Left cardiac atrium (tissue), 4 donors: ENCODE measurements at regions not wholly inside any gene's neighbourhood (a gene's known extent, or its start where the extent isn't known, plus 50 kb on each side); places are given as distances from the start of the nearest gene placed in this dataset.
A peak's percentile ranks its signal among the peaks of the same experiment; 100 is the strongest.

Experiments used
- ATAC-seq, 2 donors: fragments of 200-7000 bp; cut with Tn5 transposase; one replicate each; pipeline ENCODE4 v1.9.1; 2020; ENCODE audit warnings: mild to moderate bottlenecking in 2 of 2, moderate library complexity in 2 of 2
- DNase-seq: peaks from one replicate; pipeline ENCODE4 v3.0.0-alpha.2; 2020
- intact Hi-C, 2 donors: fragments of 100-400 bp; cut with DNase I; formaldehyde crosslinking; loops; one replicate each; pipeline versions ENCODE4 v1.14.1 to v1.15.1; 2022 to 2023
- donor health status: DM: no; HTN: yes; CAD: no.
- donor health status: DM: no; HTN: yes; CAD: no; lungs with severe emphysema.
- donor health status: DM: yes; HTN: yes; CAD: no.
- donor health status: Dilated cardiomyopathy.

- DNase-seq, result no peak
- intact Hi-C loops, result no loop called here
- ATAC-seq, result no peak
These were observed 115.3 kb upstream of the SMAD3 start for GRCh38 chr15:66950114-66950513.

GRCh38 chr15:66951531-66952320, 113.7 kb upstream of the SMAD3 start:
- intact Hi-C loops, result no loop called here
- ATAC-seq (no peak), DNase-seq (no peak)

- intact Hi-C loops, result no loop called here
- DNase-seq, result no peak
- peak in 1 of 2 donors; percentile 30 for ATAC-seq
These were observed 112.5 kb upstream of the SMAD3 start for GRCh38 chr15:66952756-66953522.

- intact Hi-C loops, result no loop called here
These were observed 111.7 kb upstream of the SMAD3 start for GRCh38 chr15:66953523-66954229.

GRCh38 chr15:66954601-66955000, 110.8 kb upstream of the SMAD3 start:
- intact Hi-C loops, result no loop called here
- DNase-seq (no peak), ATAC-seq (no peak)

More at GRCh38 chr15:66953523-66954229, 111.7 kb upstream of the SMAD3 start:
- no peak for ATAC-seq
- no peak for DNase-seq

GRCh38 chr15:66955001-66955516, 110.3 kb upstream of the SMAD3 start:
- intact Hi-C loops, result no loop called here
- ATAC-seq (no peak), DNase-seq (no peak)

GRCh38 chr15:66955871-66956585, 109.4 kb upstream of the SMAD3 start:
- DNase-seq (no peak), ATAC-seq (peak in 1 of 2 donors; percentile 65)
- intact Hi-C loops, result no loop called here

GRCh38 chr15:66956672-66957430, 108.6 kb upstream of the SMAD3 start:
- no peak for ATAC-seq
- DNase-seq, result no peak
- intact Hi-C loops, result no loop called here

GRCh38 chr15:66957431-66957720, 108.0 kb upstream of the SMAD3 start:
- DNase-seq (no peak), ATAC-seq (no peak)
- intact Hi-C loops, result no loop called here

- DNase-seq, result no peak
- ATAC-seq, result no peak
- intact Hi-C loops, result no loop called here
These were observed 106.3 kb upstream of the SMAD3 start for GRCh38 chr15:66959066-66959465.

- ATAC-seq (no peak), DNase-seq (no peak)
- intact Hi-C loops, result no loop called here
These were observed 105.5 kb upstream of the SMAD3 start for GRCh38 chr15:66959875-66960274.

- DNase-seq (no peak), ATAC-seq (no peak)
- intact Hi-C loops, result no loop called here
These were observed 104.9 kb upstream of the SMAD3 start for GRCh38 chr15:66960519-66960918.

GRCh38 chr15:66961407-66961884, 104.0 kb upstream of the SMAD3 start:
- ATAC-seq (no peak), DNase-seq (no peak)
- intact Hi-C loops, result no loop called here

GRCh38 chr15:66961901-66962300, 103.5 kb upstream of the SMAD3 start:
- DNase-seq, result no peak
- ATAC-seq, result no peak
- intact Hi-C loops, result no loop called here

- intact Hi-C loops, result no loop called here
- no peak for DNase-seq
- ATAC-seq, result no peak
These were observed 102.9 kb upstream of the SMAD3 start for GRCh38 chr15:66962522-66962921.

- ATAC-seq, result no peak
- DNase-seq, result no peak
- intact Hi-C loops, result no loop called here
These were observed 102.3 kb upstream of the SMAD3 start for GRCh38 chr15:66963084-66963483.

- ATAC-seq (no peak), DNase-seq (no peak)
- intact Hi-C loops, result no loop called here
These were observed 101.7 kb upstream of the SMAD3 start for GRCh38 chr15:66963710-66964109.

- ATAC-seq (no peak), DNase-seq (no peak)
- intact Hi-C loops, result no loop called here
These were observed 101.2 kb upstream of the SMAD3 start for GRCh38 chr15:66964111-66964738.
